H1 (cell line): ENCODE measurements at regions not wholly inside any gene's neighbourhood (a gene's known extent, or its start where the extent isn't known, plus 50 kb on each side); places are given as distances from the start of the nearest gene placed in this dataset.

Source experiments
- CEBPB ChIP-seq: IDR thresholded peaks from 2 replicates; pipeline ENCODE4 v1.6.1; 2012; ENCODE audit warnings: low read depth, low read length
- CHD2 ChIP-seq: IDR thresholded peaks from 2 replicates; pipeline ENCODE4 v1.6.1; 2012; ENCODE audit warnings: low read length, improper control_type of control experiment
- CTBP2 ChIP-seq: IDR thresholded peaks from 2 replicates; pipeline ENCODE4 v1.7.0; 2011; ENCODE audit warnings: borderline replicate concordance, mild to moderate bottlenecking, moderate library complexity, mixed read lengths, low read length; ENCODE audit not compliant: insufficient read depth, insufficient read length
- GTF2F1 ChIP-seq: IDR thresholded peaks from 2 replicates; pipeline ENCODE4 v1.6.1; 2012; ENCODE audit warnings: low read depth, low read length, improper control_type of control experiment, borderline replicate concordance
- NANOG ChIP-seq: IDR thresholded peaks from 2 replicates; pipeline ENCODE4 v1.6.1; 2011; ENCODE audit warnings: low read length, low read depth, mild to moderate bottlenecking, inconsistent platforms; ENCODE audit not compliant: insufficient read depth, poor library complexity, severe bottlenecking
- SRF ChIP-seq: IDR thresholded peaks from 2 replicates; pipeline ENCODE4 v1.6.1; 2011; ENCODE audit warnings: mild to moderate bottlenecking, low read depth, low read length, moderate library complexity
- TAF1 ChIP-seq: IDR thresholded peaks from 2 replicates; pipeline ENCODE4 v1.6.1; 2011; ENCODE audit warnings: mild to moderate bottlenecking, low read depth, low read length

DNA sequence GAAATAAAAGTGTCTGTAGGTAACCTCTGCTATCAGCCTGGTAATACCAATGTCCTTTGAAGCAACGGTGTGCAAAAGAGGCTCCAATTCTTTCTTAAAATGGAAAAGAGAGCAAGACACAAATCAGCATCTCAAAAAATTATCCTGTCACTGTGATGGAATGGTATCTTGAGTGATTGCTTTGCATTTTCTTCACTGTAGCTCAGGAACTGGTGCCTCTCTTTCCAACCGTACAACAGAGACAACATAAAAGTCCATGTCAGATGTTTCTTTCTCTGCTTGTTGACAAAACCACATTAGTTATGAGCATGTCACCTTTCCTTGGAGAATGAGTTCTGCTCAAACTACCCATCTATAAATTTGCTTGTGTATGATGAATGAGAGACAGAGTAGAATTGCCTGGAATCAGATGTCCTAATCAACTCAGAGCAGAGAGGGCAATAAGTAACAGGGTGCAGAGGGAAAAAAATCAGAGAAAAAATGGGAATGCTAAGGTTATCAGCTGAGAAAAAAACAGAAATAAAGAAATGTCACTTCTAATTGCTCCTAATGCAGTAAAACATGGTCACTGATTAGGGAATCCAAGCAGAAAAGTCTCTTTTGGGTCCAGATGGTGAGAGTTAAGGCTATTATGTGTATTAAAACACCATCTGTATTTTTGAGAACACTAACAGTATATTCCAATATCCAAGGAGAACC, 465.0 kb upstream of the ATP2B1 start (continued):
- TF ChIP-seq NANOG (no peak), CEBPB (no peak), SRF (no peak), GTF2F1 (no peak), CTBP2 (no peak), CHD2 (no peak), TAF1 (no peak)
